ENCODE measurements at regions not wholly inside any gene's neighbourhood (a gene's known extent, or its start where the extent isn't known, plus 50 kb on each side); places are given as distances from the start of the nearest gene placed in this dataset.

- no peak for TF ChIP-seq ATF2 (CRISPR knock-in tag; IDR thresholded peaks at IDR 0.05)
- TF ChIP-seq MAFG (tag; conservative IDR thresholded peaks at IDR 0.05): 0 out of 2 replicates have a peak, but pooled peaks have one; percentile 25
- TF ChIP-seq PHB (CRISPR knock-in tag; IDR thresholded peaks at IDR 0.05): peak; percentile 97
- TF ChIP-seq RREB1 (CRISPR knock-in tag; IDR thresholded peaks at IDR 0.05): peak; percentile 99
- peak; percentile 76 for TF ChIP-seq THAP7 (CRISPR knock-in tag; IDR thresholded peaks at IDR 0.05)
- no peak for TF ChIP-seq ZNF217 (CRISPR knock-in tag; IDR thresholded peaks at IDR 0.05)
- TF ChIP-seq ZKSCAN3 (CRISPR knock-in tag; IDR thresholded peaks at IDR 0.05): peak; percentile 85; the same call in 1 of the 2 replicates
- no peak for TF ChIP-seq SRSF1 (IDR thresholded peaks at IDR 0.05; ENCODE audit: low read depth, low read length)
- TF ChIP-seq SLC30A9 (CRISPR knock-in tag; IDR thresholded peaks at IDR 0.05): peak; percentile 91
- peak; percentile 91 for TF ChIP-seq PML (IDR thresholded peaks at IDR 0.05; ENCODE audit: low read length)
- TF ChIP-seq ZFP91 (CRISPR knock-in tag; IDR thresholded peaks at IDR 0.05): no peak
- TF ChIP-seq ZC3H8 (IDR thresholded peaks at IDR 0.05): no peak
- TF ChIP-seq HIVEP1 (CRISPR knock-in tag; IDR thresholded peaks at IDR 0.05): peak; percentile 98
- peak; percentile 97 for TF ChIP-seq ZNF140 (CRISPR knock-in tag; IDR thresholded peaks at IDR 0.05)
- peak; percentile 100 for TF ChIP-seq ZNF592 (IDR thresholded peaks at IDR 0.05)
Observed at GRCh38 chr11:97963528-97964331, 1057.0 kb upstream of the CNTN5 start (continued).

All from K562 (cell line).